ENCODE measurements at regions not wholly inside any gene's neighbourhood (a gene's known extent, or its start where the extent isn't known, plus 50 kb on each side); places are given as distances from the start of the nearest gene placed in this dataset.

DNA sequence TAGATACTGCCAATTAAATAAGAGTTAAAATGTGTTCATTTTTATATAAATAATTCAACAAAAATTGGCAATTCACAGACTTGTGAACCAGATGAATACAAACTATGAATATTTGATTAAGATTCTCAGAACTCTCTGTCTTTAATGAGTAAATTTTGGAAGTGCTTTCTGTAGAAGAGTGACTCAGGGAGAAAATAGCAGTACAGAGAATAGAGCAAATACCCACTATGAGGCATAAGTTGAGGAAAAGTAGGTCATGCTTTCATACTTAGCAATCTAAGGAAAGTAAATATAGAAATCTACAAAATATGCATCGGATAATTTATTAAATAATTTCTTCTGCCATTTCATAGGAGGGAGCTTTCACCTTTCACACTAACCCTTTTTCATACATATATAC is 117.7 kb upstream of the TMEM106B start:
- no peak overlapping the region for H3K4me3 ChIP-seq (ENCODE audit: extremely low read depth, insufficient read depth, low read length, poor library complexity, severe bottlenecking)
- H3K27ac ChIP-seq (ENCODE audit: low read depth, low read length, severe bottlenecking): no peak overlapping the region
- WGBS, 2 experiments (ENCODE audit: insufficient coverage in 2 of 2): no CpG with 5 or more reads among the region's 1 CpG
- no peaks in the 10 kb centered on the region for H3K36me3 ChIP-seq (ENCODE audit: control insufficient read depth, insufficient read depth, low read length)
- no peaks in the 10 kb centered on the region for H3K9me3 ChIP-seq (ENCODE audit: control insufficient read depth, low read length)
- no peaks in the 10 kb centered on the region for H3K4me1 ChIP-seq (ENCODE audit: control insufficient read depth, insufficient read depth, low read length, poor library complexity, severe bottlenecking)

DNA sequence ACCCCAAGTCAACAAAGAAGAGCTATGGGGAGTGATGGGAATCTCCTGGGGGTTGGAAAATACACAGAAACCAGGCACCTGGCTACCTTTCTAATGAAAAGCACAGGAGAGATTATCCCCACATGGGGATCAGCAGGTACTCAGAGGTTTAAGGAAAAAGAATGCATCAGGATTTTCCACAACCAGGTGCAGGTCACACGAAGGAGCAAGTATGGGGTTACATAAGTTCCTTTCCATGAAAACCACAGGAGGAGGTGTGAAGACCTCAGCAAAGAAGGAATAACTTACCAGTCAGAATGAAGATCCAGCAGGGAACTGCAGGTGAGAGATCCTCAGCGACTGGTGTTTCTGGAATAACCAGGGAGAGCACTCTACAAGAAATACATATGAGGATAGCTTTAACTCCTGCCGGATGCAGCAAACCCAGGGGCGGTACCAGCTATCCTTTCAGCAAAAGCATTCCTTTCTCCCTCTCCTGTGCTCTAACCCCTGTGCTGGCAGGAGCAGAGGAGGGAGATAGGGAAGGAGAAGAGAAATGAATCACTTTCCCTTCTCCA is 116.7 kb upstream of the TMEM106B start:
- no peaks in the 10 kb centered on the region for H3K4me1 ChIP-seq (ENCODE audit: control insufficient read depth, insufficient read depth, low read length, poor library complexity, severe bottlenecking)
- no peak overlapping the region for H3K27ac ChIP-seq (ENCODE audit: low read depth, low read length, severe bottlenecking)
- no peaks in the 10 kb centered on the region for H3K9me3 ChIP-seq (ENCODE audit: control insufficient read depth, low read length)
- no peaks in the 10 kb centered on the region for H3K36me3 ChIP-seq (ENCODE audit: control insufficient read depth, insufficient read depth, low read length)
- no peak overlapping the region for H3K4me3 ChIP-seq (ENCODE audit: extremely low read depth, insufficient read depth, low read length, poor library complexity, severe bottlenecking)
- no CpG with 5 or more reads among the region's 4 CpGs for WGBS, 2 experiments (ENCODE audit: insufficient coverage in 2 of 2)

DNA sequence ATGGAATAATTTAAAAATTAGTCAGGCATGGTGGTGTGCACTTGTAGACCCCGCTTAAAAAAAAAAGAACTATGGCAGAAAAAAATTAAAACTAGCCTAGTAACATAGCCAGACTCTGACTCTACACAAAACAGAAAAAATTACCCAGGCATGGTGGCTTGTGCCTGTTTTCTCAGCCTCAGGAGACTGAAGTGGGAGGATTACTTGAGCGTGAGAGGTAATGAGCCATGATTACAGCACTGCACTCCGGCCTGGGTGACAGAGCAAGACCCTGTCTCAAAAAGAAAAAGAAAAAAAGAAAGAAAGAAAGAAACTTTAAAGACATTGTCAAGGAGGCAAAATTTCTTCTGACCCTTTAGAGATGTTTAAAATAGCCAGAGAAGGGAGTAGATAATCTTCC is 109.0 kb upstream of the TMEM106B start:
- WGBS, 2 experiments (ENCODE audit: insufficient coverage in 2 of 2): no CpG with 5 or more reads among the region's 3 CpGs
- Histone ChIP-seq H3K4me3 (ENCODE audit: extremely low read depth, insufficient read depth, low read length, poor library complexity, severe bottlenecking) (no peak overlapping the region), H3K9me3 (ENCODE audit: control insufficient read depth, low read length) (no peaks in the 10 kb centered on the region), H3K36me3 (ENCODE audit: control insufficient read depth, insufficient read depth, low read length) (no peaks in the 10 kb centered on the region), H3K4me1 (ENCODE audit: control insufficient read depth, insufficient read depth, low read length, poor library complexity, severe bottlenecking) (no peaks in the 10 kb centered on the region), H3K27ac (ENCODE audit: low read depth, low read length, severe bottlenecking) (no peak overlapping the region)

DNA sequence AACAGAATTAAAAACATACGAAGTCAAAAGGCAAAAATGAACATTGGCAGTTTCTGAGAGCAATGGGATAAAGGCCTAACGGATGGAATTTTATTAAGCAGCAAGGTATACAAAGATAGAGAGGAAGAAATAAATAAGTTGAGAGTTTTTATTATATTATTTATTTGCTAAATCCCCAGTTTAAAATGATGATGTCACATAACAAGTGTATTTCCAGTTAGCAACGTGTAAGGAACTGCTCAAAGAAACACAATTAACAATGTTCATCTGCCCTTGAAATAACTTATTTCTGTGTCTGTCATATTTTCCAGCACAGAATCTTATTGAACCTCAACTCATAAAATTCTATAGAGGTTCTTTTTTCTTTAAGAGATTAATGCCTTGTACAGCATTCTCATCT is 108.6 kb upstream of the TMEM106B start:
- Histone ChIP-seq H3K4me3 (ENCODE audit: extremely low read depth, insufficient read depth, low read length, poor library complexity, severe bottlenecking) (no peak overlapping the region), H3K4me1 (ENCODE audit: control insufficient read depth, insufficient read depth, low read length, poor library complexity, severe bottlenecking) (peaks cover under 1% of the 10 kb centered on the region), H3K27ac (ENCODE audit: low read depth, low read length, severe bottlenecking) (no peak overlapping the region), H3K36me3 (ENCODE audit: control insufficient read depth, insufficient read depth, low read length) (no peaks in the 10 kb centered on the region), H3K9me3 (ENCODE audit: control insufficient read depth, low read length) (no peaks in the 10 kb centered on the region)
- 77 to 92% methylated on average over 2 to 3 of the region's 3 CpGs for WGBS, 2 experiments (ENCODE audit: insufficient coverage in 2 of 2)

DNA sequence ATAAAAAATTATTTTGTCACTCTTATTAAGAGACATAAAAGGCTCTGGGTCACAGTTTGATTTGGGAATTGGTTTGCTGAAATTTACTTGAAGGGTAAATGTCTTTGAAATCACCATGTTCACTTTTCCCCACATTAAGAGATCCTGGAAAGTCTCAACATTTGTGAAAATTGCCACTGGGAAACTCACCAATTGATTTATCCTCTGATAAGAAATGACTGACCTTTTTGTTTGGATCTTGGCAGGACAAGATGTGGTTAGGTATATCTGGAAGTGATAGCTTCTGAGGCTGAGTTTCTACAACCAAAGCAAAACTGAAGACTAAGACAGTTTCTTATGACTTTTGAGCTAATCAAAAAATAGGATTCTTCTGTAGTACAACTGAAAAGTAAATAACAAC is 107.1 kb upstream of the TMEM106B start:
- H3K9me3 ChIP-seq (ENCODE audit: control insufficient read depth, low read length): no peaks in the 10 kb centered on the region
- H3K4me1 ChIP-seq (ENCODE audit: control insufficient read depth, insufficient read depth, low read length, poor library complexity, severe bottlenecking): peaks cover 3% of the 10 kb centered on the region
- H3K4me3 ChIP-seq (ENCODE audit: extremely low read depth, insufficient read depth, low read length, poor library complexity, severe bottlenecking): no peak overlapping the region
- no peaks in the 10 kb centered on the region for H3K36me3 ChIP-seq (ENCODE audit: control insufficient read depth, insufficient read depth, low read length)
- H3K27ac ChIP-seq (ENCODE audit: low read depth, low read length, severe bottlenecking): no peak overlapping the region

DNA sequence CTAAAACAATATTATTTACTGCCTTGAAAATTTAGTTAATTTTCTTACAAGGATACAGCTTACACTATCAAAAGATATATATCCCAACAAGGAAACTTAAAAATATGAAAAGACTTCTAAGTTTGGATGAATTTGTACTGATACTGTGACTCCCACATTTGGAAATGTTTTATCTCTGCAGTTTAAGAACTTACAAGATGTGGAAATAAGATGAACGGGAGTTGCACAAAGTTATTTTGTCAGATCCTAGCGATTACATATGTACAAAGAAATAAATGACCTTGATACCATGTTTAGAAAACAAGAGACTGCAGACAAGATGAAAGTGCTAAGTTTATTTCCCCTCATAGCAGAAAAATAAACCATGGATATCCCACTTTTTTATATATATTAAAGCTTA is 103.7 kb upstream of the TMEM106B start:
- Histone ChIP-seq H3K4me1 (ENCODE audit: control insufficient read depth, insufficient read depth, low read length, poor library complexity, severe bottlenecking) (peaks cover 3% of the 10 kb centered on the region), H3K36me3 (ENCODE audit: control insufficient read depth, insufficient read depth, low read length) (no peaks in the 10 kb centered on the region), H3K9me3 (ENCODE audit: control insufficient read depth, low read length) (no peaks in the 10 kb centered on the region), H3K4me3 (ENCODE audit: extremely low read depth, insufficient read depth, low read length, poor library complexity, severe bottlenecking) (no peak overlapping the region), H3K27ac (ENCODE audit: low read depth, low read length, severe bottlenecking) (no peak overlapping the region)
- WGBS, 2 experiments (ENCODE audit: insufficient coverage in 2 of 2): no CpG with 5 or more reads among the region's 2 CpGs

DNA sequence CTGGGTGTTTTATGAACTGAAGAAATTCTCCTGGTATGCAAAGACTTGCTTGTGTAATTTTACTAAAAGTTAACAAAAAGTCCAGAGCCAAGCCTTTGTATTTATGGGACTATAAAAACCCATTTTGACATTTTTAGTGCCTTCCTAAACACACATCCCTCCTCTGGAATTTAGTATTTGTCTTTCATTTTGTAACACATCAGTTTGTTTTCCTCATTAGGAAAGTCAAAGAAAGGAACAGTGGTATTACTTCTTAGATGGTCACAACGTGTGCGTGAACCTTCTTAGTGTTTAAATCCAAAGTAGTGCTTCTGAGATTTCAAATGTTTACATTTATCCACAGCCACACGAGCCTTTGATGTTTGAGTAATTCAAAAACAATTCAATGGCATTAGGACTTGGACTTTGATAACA is 103.2 kb upstream of the TMEM106B start:
- Histone ChIP-seq H3K4me3 (ENCODE audit: extremely low read depth, insufficient read depth, low read length, poor library complexity, severe bottlenecking) (no peak overlapping the region), H3K27ac (ENCODE audit: low read depth, low read length, severe bottlenecking) (no peak overlapping the region), H3K4me1 (ENCODE audit: control insufficient read depth, insufficient read depth, low read length, poor library complexity, severe bottlenecking) (peaks cover 3% of the 10 kb centered on the region), H3K9me3 (ENCODE audit: control insufficient read depth, low read length) (no peaks in the 10 kb centered on the region), H3K36me3 (ENCODE audit: control insufficient read depth, insufficient read depth, low read length) (no peaks in the 10 kb centered on the region)
- WGBS, 2 experiments (ENCODE audit: insufficient coverage in 2 of 2): no CpG with 5 or more reads among the region's 3 CpGs

DNA sequence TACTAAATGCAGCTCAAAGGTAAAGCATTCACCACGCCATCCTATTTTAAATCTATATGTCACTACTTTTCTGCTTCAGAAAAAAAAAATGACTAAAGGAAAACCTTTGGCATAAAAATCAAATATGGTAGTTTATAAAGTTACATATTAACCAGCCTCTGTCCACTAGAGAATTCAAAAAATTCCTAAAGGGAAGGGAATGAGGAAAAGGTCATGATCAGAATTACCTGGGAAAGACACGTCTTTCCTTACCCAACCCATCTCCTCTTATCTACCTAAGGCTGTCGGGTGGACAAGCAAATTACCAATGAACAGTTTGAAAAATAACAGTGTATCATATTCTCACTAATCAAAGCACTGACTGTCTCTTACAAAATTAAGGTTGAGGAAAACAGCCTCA is 100.7 kb upstream of the TMEM106B start:
- WGBS, 2 experiments (ENCODE audit: insufficient coverage in 2 of 2): no CpG with 5 or more reads among the region's 3 CpGs

DNA sequence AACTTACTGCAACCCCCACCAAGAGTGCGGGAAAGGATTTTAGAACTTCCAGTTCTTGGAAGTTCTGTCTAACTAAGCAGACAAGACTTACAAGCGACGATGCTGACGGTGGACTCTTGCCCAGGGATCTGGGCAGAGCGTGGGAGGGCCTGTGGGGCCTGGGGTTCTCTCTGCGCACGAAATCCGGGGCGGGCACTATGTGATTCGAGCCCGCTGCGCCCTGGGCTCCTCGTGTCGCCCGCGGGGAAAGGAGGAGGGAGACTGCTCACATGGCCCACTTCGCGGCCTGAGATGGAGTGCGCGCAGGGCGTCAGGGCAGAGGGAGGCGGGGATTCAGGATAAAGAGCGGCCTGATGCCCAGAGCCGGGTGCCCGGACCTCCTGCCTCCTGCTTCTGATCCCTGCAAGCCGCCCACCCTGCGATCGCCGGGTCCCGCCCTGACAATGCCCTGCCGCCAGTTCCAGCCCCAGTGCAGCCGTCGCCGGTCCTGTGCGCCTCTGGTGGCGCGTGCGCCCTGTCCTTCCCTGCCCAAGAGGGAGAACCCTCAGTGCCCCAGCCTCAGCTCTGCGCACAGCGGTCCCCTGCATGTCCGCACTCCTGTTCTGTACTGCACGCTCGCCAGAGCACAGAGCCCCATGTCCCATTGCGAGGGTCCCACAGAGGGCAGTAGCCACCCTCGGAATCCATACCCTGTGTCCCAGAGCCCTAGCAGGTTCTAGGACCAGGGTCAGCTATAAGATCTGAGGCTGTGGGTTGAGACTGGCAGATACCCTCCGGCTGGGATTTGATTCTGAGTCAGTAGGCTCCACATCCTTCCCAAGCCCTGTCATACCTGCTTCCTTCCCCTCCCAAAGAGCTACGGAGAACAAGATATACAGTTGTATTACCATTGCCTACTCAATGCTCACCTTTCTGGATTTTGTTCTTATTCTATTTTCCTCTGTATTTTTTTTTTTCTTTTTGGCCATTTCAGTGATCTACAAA is 99.4 kb upstream of the TMEM106B start:
- H3K4me1 ChIP-seq (ENCODE audit: control insufficient read depth, insufficient read depth, low read length, poor library complexity, severe bottlenecking): peaks cover 3% of the 10 kb centered on the region

More for the DNA sequence above, 100.7 kb upstream of the TMEM106B start:
- Histone ChIP-seq H3K4me1 (ENCODE audit: control insufficient read depth, insufficient read depth, low read length, poor library complexity, severe bottlenecking) (peaks cover 3% of the 10 kb centered on the region), H3K4me3 (ENCODE audit: extremely low read depth, insufficient read depth, low read length, poor library complexity, severe bottlenecking) (no peak overlapping the region), H3K9me3 (ENCODE audit: control insufficient read depth, low read length) (no peaks in the 10 kb centered on the region), H3K27ac (ENCODE audit: low read depth, low read length, severe bottlenecking) (no peak overlapping the region), H3K36me3 (ENCODE audit: control insufficient read depth, insufficient read depth, low read length) (no peaks in the 10 kb centered on the region)

DNA sequence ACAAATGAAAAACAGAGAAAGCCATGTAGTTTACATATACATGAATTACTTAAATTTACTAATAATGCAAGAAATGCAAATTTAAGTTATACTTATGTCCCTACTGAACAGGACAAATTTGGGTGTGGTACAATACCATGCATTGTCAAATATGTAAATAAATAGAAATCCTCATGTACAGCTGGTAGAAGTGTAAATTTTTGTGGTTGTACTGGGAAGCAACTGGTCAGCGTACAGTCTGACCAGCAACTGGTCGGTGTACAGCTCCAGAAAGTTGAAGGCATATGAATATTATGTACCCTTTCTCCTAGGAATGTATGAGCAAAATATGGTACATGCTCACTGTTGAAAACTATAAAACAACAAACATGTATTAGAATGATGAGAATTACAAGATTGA is 93.9 kb upstream of the TMEM106B start:
- WGBS, 2 experiments (ENCODE audit: insufficient coverage in 2 of 2): 90% methylated on average over 2 of the region's 2 CpGs; no CpG with 5 or more reads in 1 of the 2 experiments
- H3K9me3 ChIP-seq (ENCODE audit: control insufficient read depth, low read length): no peaks in the 10 kb centered on the region
- no peaks in the 10 kb centered on the region for H3K36me3 ChIP-seq (ENCODE audit: control insufficient read depth, insufficient read depth, low read length)
- no peak overlapping the region for H3K27ac ChIP-seq (ENCODE audit: low read depth, low read length, severe bottlenecking)
- no peak overlapping the region for H3K4me3 ChIP-seq (ENCODE audit: extremely low read depth, insufficient read depth, low read length, poor library complexity, severe bottlenecking)
- H3K4me1 ChIP-seq (ENCODE audit: control insufficient read depth, insufficient read depth, low read length, poor library complexity, severe bottlenecking): no peaks in the 10 kb centered on the region

More for the DNA sequence above, 99.4 kb upstream of the TMEM106B start:
- H3K9me3 ChIP-seq (ENCODE audit: control insufficient read depth, low read length): no peaks in the 10 kb centered on the region
- no peak overlapping the region for H3K27ac ChIP-seq (ENCODE audit: low read depth, low read length, severe bottlenecking)
- H3K4me3 ChIP-seq (ENCODE audit: extremely low read depth, insufficient read depth, low read length, poor library complexity, severe bottlenecking): peak overlapping the region; percentile 18
- no peaks in the 10 kb centered on the region for H3K36me3 ChIP-seq (ENCODE audit: control insufficient read depth, insufficient read depth, low read length)
- WGBS, 2 experiments (ENCODE audit: insufficient coverage in 2 of 2): 25 to 26% methylated on average over 30 to 45 of the region's 47 CpGs

All from mesodermal cell (in vitro differentiated cells).